ENCODE measurements at regions not wholly inside any gene's neighbourhood (a gene's known extent, or its start where the extent isn't known, plus 50 kb on each side); places are given as distances from the start of the nearest gene placed in this dataset.

- H3K27me3 ChIP-seq = no peaks in the 10 kb centered on the region
- WGBS, 2 donors = 85 to 92% methylated on average over 1 of the region's 1 CpG
- no peaks in the 10 kb centered on the region for H3K36me3 ChIP-seq
- H3K4me1 ChIP-seq = no peaks in the 10 kb centered on the region
- H3K9me3 ChIP-seq = no peaks in the 10 kb centered on the region
- no peak overlapping the region for H3K4me3 ChIP-seq
- FAIRE-seq = no peak
- ATAC-seq = no peak
- intact Hi-C loops (cut with DNase I) = no loop called here
- no peak for DNase-seq
- no peak for TF ChIP-seq CTCF (IDR thresholded peaks at IDR 0.05)
- H3K27ac ChIP-seq = no peak overlapping the region
These were observed 372.5 kb upstream of the GRIA1 start for GRCh38 chr5:153118018-153118417.

- H3K9me3 ChIP-seq = no peaks in the 10 kb centered on the region
- H3K27ac ChIP-seq = no peak overlapping the region
- intact Hi-C loops (cut with DNase I) = no loop called here
- H3K4me3 ChIP-seq = no peak overlapping the region
- WGBS, 2 donors = 3 to 4% methylated on average over 2 of the region's 2 CpGs
- no peaks in the 10 kb centered on the region for H3K4me1 ChIP-seq
- peak in 2 of 4 donors; percentile 57 to 60 for ATAC-seq
- FAIRE-seq = no peak
- no peak for TF ChIP-seq CTCF (IDR thresholded peaks at IDR 0.05)
- no peaks in the 10 kb centered on the region for H3K27me3 ChIP-seq
- no peaks in the 10 kb centered on the region for H3K36me3 ChIP-seq
- no peak for DNase-seq
These were observed 368.1 kb upstream of the GRIA1 start for GRCh38 chr5:153122403-153122802.

GRCh38 chr5:153130296-153130695, 360.2 kb upstream of the GRIA1 start:
- WGBS, 2 donors = 66 to 78% methylated on average over 1 of the region's 1 CpG
- no peaks in the 10 kb centered on the region for H3K9me3 ChIP-seq
- no peaks in the 10 kb centered on the region for H3K36me3 ChIP-seq
- H3K4me3 ChIP-seq = no peak overlapping the region
- no peaks in the 10 kb centered on the region for H3K27me3 ChIP-seq
- no peak for TF ChIP-seq CTCF (IDR thresholded peaks at IDR 0.05)
- no peak overlapping the region for H3K27ac ChIP-seq
- FAIRE-seq (no peak), ATAC-seq (no peak), DNase-seq (no peak)
- H3K4me1 ChIP-seq = no peaks in the 10 kb centered on the region
- intact Hi-C loops (cut with DNase I) = no loop called here

- ATAC-seq = no peak
- Histone ChIP-seq H3K27me3 (no peaks in the 10 kb centered on the region), H3K27ac (no peak overlapping the region), H3K9me3 (no peaks in the 10 kb centered on the region), H3K36me3 (no peaks in the 10 kb centered on the region), H3K4me3 (no peak overlapping the region), H3K4me1 (no peaks in the 10 kb centered on the region)
- WGBS, 2 donors = 35 to 45% methylated on average over 4 of the region's 4 CpGs
- no peak for TF ChIP-seq CTCF (IDR thresholded peaks at IDR 0.05)
- FAIRE-seq = no peak
- intact Hi-C loops (cut with DNase I) = no loop called here
- no peak for DNase-seq
These were observed 355.1 kb upstream of the GRIA1 start for GRCh38 chr5:153135411-153135810.

GRCh38 chr5:153136910-153137614, 353.4 kb upstream of the GRIA1 start:
- DNase-seq = no peak
- Histone ChIP-seq H3K4me3 (no peak overlapping the region), H3K9me3 (no peaks in the 10 kb centered on the region), H3K4me1 (no peaks in the 10 kb centered on the region), H3K36me3 (no peaks in the 10 kb centered on the region), H3K27ac (no peak overlapping the region), H3K27me3 (no peaks in the 10 kb centered on the region)
- no peak for ATAC-seq
- TF ChIP-seq CTCF (IDR thresholded peaks at IDR 0.05) = no peak
- WGBS, 2 donors = 46 to 62% methylated on average over 6 of the region's 6 CpGs
- intact Hi-C loops (cut with DNase I) = no loop called here
- no peak for FAIRE-seq

All from pancreas (tissue), 10 donors.